Caco-2 (cell line): ENCODE measurements at regions not wholly inside any gene's neighbourhood (a gene's known extent, or its start where the extent isn't known, plus 50 kb on each side); places are given as distances from the start of the nearest gene placed in this dataset.

Experiments used
- BruUV-seq: library from RNA; stranded (reverse); fragments of 400-500 nt; replicated peaks from 2 replicates; lab custom pipeline; 2021; lab: Mats Ljungman, UMichigan
- CTCF ChIA-PET: fragments of 300-600 bp; sonication (Branson Sonifier 250); formaldehyde crosslinking; loops from one replicate; lab custom pipeline; 2022; ENCODE audit warnings: antibody characterized with exemption; lab: Charles Lee
- POLR2A ChIA-PET: fragments of 300-600 bp; sonication (Branson Sonifier 250); formaldehyde crosslinking; loops from one replicate; lab custom pipeline; 2022; ENCODE audit warnings: antibody characterized with exemption; lab: Charles Lee
- DNase-seq, 2 experiments: peaks; one replicate each; pipeline versions ENCODE4 v3.0.0 to v3.0.0-alpha.2; 2020 to 2022
- H3K27me3 ChIP-seq: replicated peaks from 2 replicates; pipeline ENCODE4 v1.6.0; 2011; ENCODE audit warnings: low read length; ENCODE audit not compliant: control insufficient read depth, insufficient read depth
- H3K36me3 ChIP-seq: 2 replicates; pipeline ENCODE4 v1.5.1; 2011; ENCODE audit warnings: low read length; ENCODE audit not compliant: control insufficient read depth, insufficient read depth
- H3K4me1 ChIP-seq: fragments of 250-450 bp; sonication (Bioruptor Pico); 2 replicates; pipeline ENCODE4 v1.5.1; 2020; ENCODE audit warnings: mild to moderate bottlenecking
- H3K4me3 ChIP-seq: 2 replicates; pipeline ENCODE4 v1.5.1; 2011; ENCODE audit warnings: low read depth, mild to moderate bottlenecking, control low read depth, low read length
- H3K9me3 ChIP-seq: fragments of 250-450 bp; sonication (Bioruptor Pico); 2 replicates; pipeline ENCODE4 v1.5.1; 2020; ENCODE audit warnings: mild to moderate bottlenecking, moderate library complexity
- H3K27ac Mint-ChIP-seq: one replicate; pipeline ENCODE4 v1.8.0; 2022; ENCODE audit warnings: mixed read lengths; ENCODE audit not compliant: unreplicated experiment
- H3K27me3 Mint-ChIP-seq: one replicate; pipeline ENCODE4 v1.8.0; 2022; ENCODE audit warnings: mixed read lengths; ENCODE audit not compliant: insufficient read depth, unreplicated experiment
- H3K36me3 Mint-ChIP-seq: one replicate; pipeline ENCODE4 v1.8.0; 2022; ENCODE audit warnings: mild to moderate bottlenecking, mixed read lengths; ENCODE audit not compliant: insufficient read depth, unreplicated experiment
- H3K4me1 Mint-ChIP-seq: one replicate; pipeline ENCODE4 v1.8.0; 2022; ENCODE audit warnings: low read depth, mixed read lengths; ENCODE audit not compliant: unreplicated experiment
- H3K4me3 Mint-ChIP-seq: one replicate; pipeline ENCODE4 v1.8.0; 2022; ENCODE audit warnings: mild to moderate bottlenecking, moderate library complexity, mixed read lengths; ENCODE audit not compliant: unreplicated experiment
- H3K9me3 Mint-ChIP-seq: one replicate; pipeline ENCODE4 v1.8.0; 2022; ENCODE audit warnings: mixed read lengths; ENCODE audit not compliant: unreplicated experiment
- CTCF ChIP-seq, 2 experiments: fragments of 200-600 bp in 1 of 2; IDR thresholded peaks; 1 replicate in 1 of 2; 2 replicates in 1 of 2; pipeline versions ENCODE4 v1.5.1 to v1.8.0; 2011 to 2022; ENCODE audit warnings: antibody characterized with exemption in 1 of 2, control low read depth in 1 of 2, inconsistent platforms in 1 of 2, low read depth in 1 of 2, low read length in 1 of 2, mild to moderate bottlenecking in 1 of 2, moderate library complexity in 1 of 2; ENCODE audit not compliant: insufficient read depth in 1 of 2, severe bottlenecking in 1 of 2, unreplicated experiment in 1 of 2
- intact Hi-C: fragments of 100-400 bp; cut with micrococcal nuclease; formaldehyde crosslinking; loops from one replicate; pipeline ENCODE4 v1.10.0; 2022; ENCODE audit not compliant: unreplicated experiment

- no TSS peak for BruUV-seq
- Mint-ChIP-seq H3K27me3 (no peaks in the 10 kb centered on the region), H3K36me3 (no peaks in the 10 kb centered on the region), H3K4me1 (no peaks in the 10 kb centered on the region), H3K9me3 (no peaks in the 10 kb centered on the region), H3K4me3 (no peak overlapping the region), H3K27ac (no peak overlapping the region)
- intact Hi-C loops: no loop called here
- DNase-seq: no peak
- CTCF ChIA-PET: no interaction called here
- no peaks in the 10 kb centered on the region for H3K27me3 ChIP-seq
- H3K4me3 ChIP-seq: no peak overlapping the region
- no peak for TF ChIP-seq CTCF (IDR thresholded peaks at IDR 0.05; ENCODE audit: insufficient read depth in 1 of 2, low read depth in 1 of 2, low read length in 1 of 2, severe bottlenecking in 1 of 2, unreplicated experiment in 1 of 2)
- H3K4me1 ChIP-seq: no peaks in the 10 kb centered on the region
- H3K36me3 ChIP-seq: no peaks in the 10 kb centered on the region
- POLR2A ChIA-PET: no interaction called here
- H3K9me3 ChIP-seq: no peaks in the 10 kb centered on the region
Observed at GRCh38 chrX:97766501-97767095, 882.9 kb downstream of the RPA4 start.

- Mint-ChIP-seq H3K27ac (no peak overlapping the region), H3K27me3 (no peaks in the 10 kb centered on the region), H3K4me3 (no peak overlapping the region), H3K4me1 (no peaks in the 10 kb centered on the region), H3K36me3 (no peaks in the 10 kb centered on the region), H3K9me3 (no peaks in the 10 kb centered on the region)
- intact Hi-C loops: no loop called here
- Histone ChIP-seq H3K4me3 (no peak overlapping the region), H3K36me3 (no peaks in the 10 kb centered on the region), H3K27me3 (no peaks in the 10 kb centered on the region), H3K4me1 (no peaks in the 10 kb centered on the region), H3K9me3 (no peaks in the 10 kb centered on the region)
- no peak for TF ChIP-seq CTCF (IDR thresholded peaks at IDR 0.05; ENCODE audit: insufficient read depth in 1 of 2, low read depth in 1 of 2, low read length in 1 of 2, severe bottlenecking in 1 of 2, unreplicated experiment in 1 of 2)
- DNase-seq: no peak
- ChIA-PET POLR2A (no interaction called here), CTCF (no interaction called here)
- BruUV-seq: no TSS peak
Observed at GRCh38 chrX:97787311-97787710, 903.6 kb downstream of the RPA4 start.

- Histone ChIP-seq H3K36me3 (no peaks in the 10 kb centered on the region), H3K4me1 (no peaks in the 10 kb centered on the region), H3K4me3 (no peak overlapping the region), H3K9me3 (no peaks in the 10 kb centered on the region), H3K27me3 (no peaks in the 10 kb centered on the region)
- POLR2A ChIA-PET: no interaction called here
- intact Hi-C loops: no loop called here
- BruUV-seq: no TSS peak
- H3K4me3 Mint-ChIP-seq: no peak overlapping the region
- CTCF ChIA-PET: no interaction called here
- DNase-seq: no peak
- no peaks in the 10 kb centered on the region for H3K36me3 Mint-ChIP-seq
- no peaks in the 10 kb centered on the region for H3K4me1 Mint-ChIP-seq
- no peaks in the 10 kb centered on the region for H3K27me3 Mint-ChIP-seq
- H3K9me3 Mint-ChIP-seq: no peaks in the 10 kb centered on the region
- H3K27ac Mint-ChIP-seq: no peak overlapping the region
- TF ChIP-seq CTCF (IDR thresholded peaks at IDR 0.05; ENCODE audit: insufficient read depth in 1 of 2, low read depth in 1 of 2, low read length in 1 of 2, severe bottlenecking in 1 of 2, unreplicated experiment in 1 of 2): no peak
Observed at GRCh38 chrX:97787849-97788248, 904.1 kb downstream of the RPA4 start.
